Muscle of leg (tissue), 3 donors: ENCODE measurements at regions not wholly inside any gene's neighbourhood (a gene's known extent, or its start where the extent isn't known, plus 50 kb on each side); places are given as distances from the start of the nearest gene placed in this dataset.

Source experiments
- DNase-seq: peaks from one replicate; pipeline ENCODE4 v3.0.0; 2013
- H3K27ac ChIP-seq: one replicate; pipeline ENCODE4 v1.5.1; 2013; ENCODE audit warnings: mild to moderate bottlenecking, low read length, control low read depth
- H3K27me3 ChIP-seq: one replicate; pipeline ENCODE4 v1.6.1; 2013; ENCODE audit warnings: low read length; ENCODE audit not compliant: control insufficient read depth, insufficient read depth
- H3K36me3 ChIP-seq: one replicate; pipeline ENCODE4 v1.6.1; 2013; ENCODE audit warnings: low read length; ENCODE audit not compliant: control insufficient read depth, insufficient read depth
- H3K4me1 ChIP-seq: one replicate; pipeline ENCODE4 v1.6.1; 2013; ENCODE audit warnings: low read length; ENCODE audit not compliant: control insufficient read depth, insufficient read depth
- H3K4me3 ChIP-seq: one replicate; pipeline ENCODE4 v1.5.1; 2013; ENCODE audit warnings: low read length, control low read depth
- H3K9me3 ChIP-seq: replicated peaks from 2 replicates; pipeline ENCODE4 v1.6.1; 2013; ENCODE audit warnings: low read depth, low read length; ENCODE audit not compliant: control insufficient read depth
- WGBS: methylation state at CpG from one replicate; pipeline ENCODE4 v1.1.5; 2013; ENCODE audit warnings: missing lambda C conversion rate; ENCODE audit not compliant: insufficient coverage; 5-methylcytosine and 5-hydroxymethylcytosine counted together

GRCh38 chr20:60209048-60209447, 250.8 kb downstream of the CDH26 start:
- no peak for DNase-seq
- whole genome bisulfite sequencing: 89% methylated on average over 2 of the region's 4 CpGs
- Histone ChIP-seq H3K4me1 (peaks cover 5% of the 10 kb centered on the region), H3K9me3 (no peaks in the 10 kb centered on the region), H3K4me3 (no peak overlapping the region), H3K36me3 (no peaks in the 10 kb centered on the region), H3K27me3 (peaks cover 3% of the 10 kb centered on the region), H3K27ac (no peak overlapping the region)

GRCh38 chr20:60210779-60211617, 252.8 kb downstream of the CDH26 start:
- 54% methylated on average over 17 of the region's 25 CpGs for WGBS

GRCh38 chr20:60211618-60212463, 253.6 kb downstream of the CDH26 start:
- Histone ChIP-seq H3K27ac (peak overlapping the region; percentile 6), H3K4me1 (peaks cover 16% of the 10 kb centered on the region), H3K36me3 (no peaks in the 10 kb centered on the region), H3K4me3 (no peak overlapping the region), H3K9me3 (no peaks in the 10 kb centered on the region), H3K27me3 (peaks cover 3% of the 10 kb centered on the region)
- DNase-seq: no peak
- WGBS: 83% methylated on average over 13 of the region's 18 CpGs

More at GRCh38 chr20:60210779-60211617, 252.8 kb downstream of the CDH26 start:
- DNase-seq: peak; percentile 71
- H3K4me3 ChIP-seq: no peak overlapping the region
- H3K4me1 ChIP-seq: peaks cover 14% of the 10 kb centered on the region
- peaks cover 3% of the 10 kb centered on the region for H3K27me3 ChIP-seq
- H3K36me3 ChIP-seq: no peaks in the 10 kb centered on the region
- H3K9me3 ChIP-seq: no peaks in the 10 kb centered on the region
- H3K27ac ChIP-seq: no peak overlapping the region

GRCh38 chr20:60212695-60213094, 254.5 kb downstream of the CDH26 start:
- Histone ChIP-seq H3K4me1 (peaks cover 16% of the 10 kb centered on the region), H3K4me3 (no peak overlapping the region), H3K27ac (no peak overlapping the region), H3K27me3 (peaks cover 3% of the 10 kb centered on the region), H3K36me3 (no peaks in the 10 kb centered on the region), H3K9me3 (no peaks in the 10 kb centered on the region)
- 76% methylated on average over 3 of the region's 3 CpGs for WGBS
- DNase-seq: no peak

- DNase-seq: no peak
- Histone ChIP-seq H3K27ac (no peak overlapping the region), H3K4me1 (peaks cover 16% of the 10 kb centered on the region), H3K4me3 (no peak overlapping the region), H3K9me3 (no peaks in the 10 kb centered on the region), H3K27me3 (peaks cover 3% of the 10 kb centered on the region), H3K36me3 (no peaks in the 10 kb centered on the region)
- 87% methylated on average over 13 of the region's 14 CpGs for WGBS
Observed at GRCh38 chr20:60213126-60213893, 255.1 kb downstream of the CDH26 start.

- DNase-seq: peak; percentile 30
- WGBS: 11% methylated on average over 11 of the region's 17 CpGs
- Histone ChIP-seq H3K27ac (no peak overlapping the region), H3K27me3 (no peaks in the 10 kb centered on the region), H3K36me3 (no peaks in the 10 kb centered on the region), H3K9me3 (no peaks in the 10 kb centered on the region), H3K4me1 (peaks cover 16% of the 10 kb centered on the region), H3K4me3 (no peak overlapping the region)
Observed at GRCh38 chr20:60214901-60215815, 256.9 kb downstream of the CDH26 start.

- DNase-seq: peak; percentile 31
- Histone ChIP-seq H3K36me3 (no peaks in the 10 kb centered on the region), H3K27me3 (no peaks in the 10 kb centered on the region)
Observed at GRCh38 chr20:60215816-60216730, 257.9 kb downstream of the CDH26 start.

GRCh38 chr20:60219231-60219630, 261.0 kb downstream of the CDH26 start:
- DNase-seq: no peak
- Histone ChIP-seq H3K4me1 (peaks cover 11% of the 10 kb centered on the region), H3K9me3 (no peaks in the 10 kb centered on the region), H3K4me3 (no peak overlapping the region), H3K27me3 (no peaks in the 10 kb centered on the region), H3K36me3 (no peaks in the 10 kb centered on the region), H3K27ac (no peak overlapping the region)
- 96% methylated on average over 3 of the region's 4 CpGs for WGBS

More at GRCh38 chr20:60215816-60216730, 257.9 kb downstream of the CDH26 start:
- Histone ChIP-seq H3K4me3 (no peak overlapping the region), H3K27ac (no peak overlapping the region), H3K4me1 (peaks cover 16% of the 10 kb centered on the region), H3K9me3 (no peaks in the 10 kb centered on the region)
- 42% methylated on average over 8 of the region's 11 CpGs for WGBS
